SK-N-SH treated with all-trans-retinoic acid at 6 μM for 48 hours (cell line): ENCODE measurements at regions not wholly inside any gene's neighbourhood (a gene's known extent, or its start where the extent isn't known, plus 50 kb on each side); places are given as distances from the start of the nearest gene placed in this dataset.

Experiments
- CREB5 ChIP-seq: fragments of 250-450 bp; sonication (Bioruptor Pico); IDR thresholded peaks from 2 replicates; pipeline ENCODE4 v1.5.1; 2020; ENCODE audit warnings: low read depth, mild to moderate bottlenecking, moderate library complexity
- CSRNP3 ChIP-seq: fragments of 250-450 bp; sonication (Bioruptor Pico); IDR thresholded peaks from 2 replicates; pipeline ENCODE4 v1.5.1; 2021; ENCODE audit warnings: mild to moderate bottlenecking, moderate library complexity
- GLIS3 ChIP-seq: fragments of 250-450 bp; sonication (Bioruptor Pico); IDR thresholded peaks from 2 replicates; pipeline ENCODE4 v1.5.0; 2020; ENCODE audit warnings: mild to moderate bottlenecking, moderate library complexity
- ISL1 ChIP-seq: fragments of 250-450 bp; sonication (Bioruptor Pico); IDR thresholded peaks from 2 replicates; pipeline ENCODE4 v2.1.2; 2022; ENCODE audit warnings: mild to moderate bottlenecking, moderate library complexity
- PATZ1 ChIP-seq: fragments of 250-450 bp; sonication (Bioruptor Pico); IDR thresholded peaks from 2 replicates; pipeline ENCODE4 v1.8.0; 2020; ENCODE audit warnings: mild to moderate bottlenecking, moderate library complexity, borderline replicate concordance
- POU6F1 ChIP-seq: fragments of 250-450 bp; sonication (Bioruptor Pico); IDR thresholded peaks from 2 replicates; pipeline ENCODE4 v1.8.0; 2021; ENCODE audit warnings: low read depth, mild to moderate bottlenecking, moderate library complexity, borderline replicate concordance
- PPARA ChIP-seq: fragments of 250-450 bp; sonication (Bioruptor Pico); IDR thresholded peaks from 2 replicates; pipeline ENCODE4 v1.5.0; 2020; ENCODE audit warnings: mild to moderate bottlenecking, borderline replicate concordance
- RARB ChIP-seq: fragments of 250-450 bp; sonication (Bioruptor Pico); IDR thresholded peaks from 2 replicates; pipeline ENCODE4 v1.8.0; 2021; ENCODE audit warnings: mild to moderate bottlenecking, moderate library complexity
- SNAI2 ChIP-seq: fragments of 250-450 bp; sonication (Bioruptor Pico); IDR thresholded peaks from 2 replicates; pipeline ENCODE4 v1.5.0; 2020; ENCODE audit warnings: mild to moderate bottlenecking, moderate library complexity
- ZFP3 ChIP-seq: fragments of 250-450 bp; sonication (Bioruptor Pico); IDR thresholded peaks from 2 replicates; pipeline ENCODE4 v1.5.0; 2020; ENCODE audit warnings: mild to moderate bottlenecking, moderate library complexity
- ZFP30 ChIP-seq: fragments of 450-650 bp; formaldehyde crosslinking; IDR thresholded peaks from 2 replicates; pipeline ENCODE4 v1.5.0; 2022; ENCODE audit warnings: mild to moderate bottlenecking, moderate library complexity

- no peak for TF ChIP-seq PATZ1 (CRISPR knock-in tag)
- no peak for TF ChIP-seq ZFP30
- TF ChIP-seq CREB5, result no peak
- TF ChIP-seq GLIS3 (CRISPR knock-in tag), result no peak
- no peak for TF ChIP-seq CSRNP3 (CRISPR knock-in tag)
- TF ChIP-seq SNAI2 (CRISPR knock-in tag), result no peak
- no peak for TF ChIP-seq ZFP3 (CRISPR knock-in tag)
- TF ChIP-seq RARB (CRISPR knock-in tag), result no peak
- TF ChIP-seq ISL1 (CRISPR knock-in tag), result no peak
- no peak for TF ChIP-seq POU6F1
- TF ChIP-seq PPARA (CRISPR knock-in tag), result no peak
These were observed 1164.5 kb downstream of the CDH12 start for GRCh38 chr5:21688655-21689054.
